Stimulated activated CD4-positive, alpha-beta T cell treated with anti-CD3 and anti-CD28 coated beads, Interleukin-1b, Interleukin-23, amount 100 ng/mL, for 48 hours (primary cell): ENCODE measurements at regions not wholly inside any gene's neighbourhood (a gene's known extent, or its start where the extent isn't known, plus 50 kb on each side); places are given as distances from the start of the nearest gene placed in this dataset.
"Not testable (repeated sequence)": the region's sequence is repeated elsewhere in the genome, so short reads cannot be mapped to it uniquely, and the experiment has no call there.

Experiments
- DNase-seq: peaks from one replicate; pipeline ENCODE4 v3.0.0-alpha.2; 2020

GRCh38 chr5:30341466-30341865, 852.0 kb upstream of the CDH6 start:
- no peak for DNase-seq

- DNase-seq, result no peak
Measured at GRCh38 chr5:30337084-30337573, 856.4 kb upstream of the CDH6 start.

GRCh38 chr5:30331534-30331933, 862.0 kb upstream of the CDH6 start:
- DNase-seq, result no peak

- no peak for DNase-seq
Measured at GRCh38 chr5:30325795-30326194, 867.7 kb upstream of the CDH6 start.

GRCh38 chr5:30324083-30324482, 869.4 kb upstream of the CDH6 start:
- DNase-seq, result no peak

- no peak for DNase-seq
Measured at GRCh38 chr5:30287890-30288289, 905.6 kb upstream of the CDH6 start.

- DNase-seq, result no peak
Measured at GRCh38 chr5:30279237-30279636, 914.2 kb upstream of the CDH6 start.

GRCh38 chr5:30267026-30267425, 926.5 kb upstream of the CDH6 start:
- no peak for DNase-seq

GRCh38 chr5:30239331-30240022, 954.0 kb upstream of the CDH6 start:
- no peak for DNase-seq

GRCh38 chr5:30237189-30237588, 956.3 kb upstream of the CDH6 start:
- DNase-seq, result no peak

GRCh38 chr5:30209755-30210154, 983.7 kb upstream of the CDH6 start:
- no peak for DNase-seq

- no peak for DNase-seq
Measured at GRCh38 chr5:30197662-30198061, 995.8 kb upstream of the CDH6 start.

GRCh38 chr5:30195036-30195435, 998.5 kb upstream of the CDH6 start:
- DNase-seq, result no peak

- DNase-seq, result no peak
Measured at GRCh38 chr5:30194595-30194994, 998.9 kb upstream of the CDH6 start.

GRCh38 chr5:30183795-30184194, 1009.7 kb upstream of the CDH6 start:
- no peak for DNase-seq

- no peak for DNase-seq
Measured at GRCh38 chr5:30156156-30156555, 1037.3 kb upstream of the CDH6 start.

GRCh38 chr5:30152431-30152830, 1041.1 kb upstream of the CDH6 start:
- no peak for DNase-seq

- no peak for DNase-seq
Measured at GRCh38 chr5:30150231-30150630, 1043.3 kb upstream of the CDH6 start.

- no peak for DNase-seq
Measured at GRCh38 chr5:30149526-30149925, 1044.0 kb upstream of the CDH6 start.

GRCh38 chr5:30147976-30148375, 1045.5 kb upstream of the CDH6 start:
- DNase-seq, result no peak

- DNase-seq, result not testable (repeated sequence)
Measured at GRCh38 chr5:30144059-30144458, 1049.4 kb upstream of the CDH6 start.

GRCh38 chr5:30142432-30142831, 1051.1 kb upstream of the CDH6 start:
- DNase-seq, result no peak

- no peak for DNase-seq
Measured at GRCh38 chr5:30121043-30121442, 1072.4 kb upstream of the CDH6 start.

- no peak for DNase-seq
Measured at GRCh38 chr5:30117135-30117534, 1076.4 kb upstream of the CDH6 start.

- no peak for DNase-seq
Measured at GRCh38 chr5:30113542-30113941, 1079.9 kb upstream of the CDH6 start.
